H9 (cell line): ENCODE measurements at regions not wholly inside any gene's neighbourhood (a gene's known extent, or its start where the extent isn't known, plus 50 kb on each side); places are given as distances from the start of the nearest gene placed in this dataset.

Experiments
- DNase-seq: peaks from one replicate; pipeline ENCODE4 v3.0.0-alpha.2; 2017
- H2AFZ ChIP-seq: one replicate; pipeline ENCODE4 v1.6.1; 2013; ENCODE audit warnings: mild to moderate bottlenecking, low read length, control low read depth, moderate library complexity
- H2AK5ac ChIP-seq: 2 replicates; pipeline ENCODE4 v1.6.1; 2013; ENCODE audit warnings: low read length, control low read depth, mixed read lengths; ENCODE audit not compliant: insufficient read length
- H2BK120ac ChIP-seq: one replicate; pipeline ENCODE4 v1.6.1; 2013; ENCODE audit warnings: low read depth, mild to moderate bottlenecking, low read length, control low read depth, inconsistent platforms; ENCODE audit not compliant: poor library complexity, severe bottlenecking
- H2BK12ac ChIP-seq: 2 replicates; pipeline ENCODE4 v1.6.1; 2013; ENCODE audit warnings: low read length, control low read depth, mixed read lengths, low read depth; ENCODE audit not compliant: insufficient read length
- H2BK15ac ChIP-seq: 2 replicates; pipeline ENCODE4 v1.6.1; 2013; ENCODE audit warnings: low read depth, low read length, control low read depth
- H2BK20ac ChIP-seq: one replicate; pipeline ENCODE4 v1.6.1; 2013; ENCODE audit warnings: low read depth, mild to moderate bottlenecking, low read length, control low read depth, inconsistent platforms; ENCODE audit not compliant: poor library complexity, severe bottlenecking
- H2BK5ac ChIP-seq: 2 replicates; pipeline ENCODE4 v1.6.1; 2013; ENCODE audit warnings: low read length, control low read depth, mixed read lengths; ENCODE audit not compliant: insufficient read length
- H3K14ac ChIP-seq: 2 replicates; pipeline ENCODE4 v1.6.1; 2013; ENCODE audit warnings: low read length, control low read depth; ENCODE audit not compliant: insufficient read depth
- H3K18ac ChIP-seq: 2 replicates; pipeline ENCODE4 v1.6.1; 2013; ENCODE audit warnings: low read depth, mild to moderate bottlenecking, mixed read lengths, low read length, control low read depth; ENCODE audit not compliant: insufficient read length
- H3K23ac ChIP-seq: 2 replicates; pipeline ENCODE4 v1.6.1; 2013; ENCODE audit warnings: low read length, control low read depth, mixed read lengths, low read depth; ENCODE audit not compliant: insufficient read length
- H3K23me2 ChIP-seq: 2 replicates; pipeline ENCODE4 v1.6.1; 2013; ENCODE audit warnings: low read depth, mild to moderate bottlenecking, mixed read lengths, low read length, control low read depth; ENCODE audit not compliant: insufficient read length, poor library complexity, severe bottlenecking
- H3K27ac ChIP-seq: 2 replicates; pipeline ENCODE4 v1.5.1; 2013; ENCODE audit warnings: low read length, control low read depth, mixed read lengths, low read depth; ENCODE audit not compliant: insufficient read length
- H3K27me3 ChIP-seq: 2 replicates; pipeline ENCODE4 v1.6.1; 2013; ENCODE audit warnings: low read length, control low read depth, inconsistent platforms; ENCODE audit not compliant: insufficient read depth
- H3K4ac ChIP-seq: 2 replicates; pipeline ENCODE4 v1.6.1; 2013; ENCODE audit warnings: low read depth, mild to moderate bottlenecking, control low read depth, inconsistent platforms, low read length, moderate library complexity
- H3K4me1 ChIP-seq: 2 replicates; pipeline ENCODE4 v1.6.1; 2013; ENCODE audit warnings: low read length, control low read depth, inconsistent platforms; ENCODE audit not compliant: insufficient read depth
- H3K4me2 ChIP-seq: 2 replicates; pipeline ENCODE4 v1.6.1; 2013; ENCODE audit warnings: low read length, control low read depth, mixed read lengths; ENCODE audit not compliant: insufficient read length, insufficient read depth
- H3K56ac ChIP-seq: 2 replicates; pipeline ENCODE4 v1.6.1; 2013; ENCODE audit warnings: low read depth, mild to moderate bottlenecking, mixed read lengths, low read length, control low read depth; ENCODE audit not compliant: insufficient read length
- H3K79me1 ChIP-seq: 2 replicates; pipeline ENCODE4 v1.6.1; 2013; ENCODE audit warnings: low read depth, mild to moderate bottlenecking, moderate library complexity, low read length, control low read depth, inconsistent platforms; ENCODE audit not compliant: insufficient read depth, poor library complexity, severe bottlenecking
- H3K79me2 ChIP-seq: 2 replicates; pipeline ENCODE4 v1.6.1; 2013; ENCODE audit warnings: low read length, control low read depth, inconsistent platforms; ENCODE audit not compliant: insufficient read depth
- H3K9ac ChIP-seq: 2 replicates; pipeline ENCODE4 v1.6.1; 2013; ENCODE audit warnings: low read length, control low read depth, mixed read lengths; ENCODE audit not compliant: insufficient read length; ENCODE audit errors: extremely low read depth
- H3K9me3 ChIP-seq: one replicate; pipeline ENCODE4 v1.6.1; 2013; ENCODE audit warnings: low read depth, low read length, inconsistent platforms; ENCODE audit not compliant: control insufficient read depth
- H3T11ph ChIP-seq: one replicate; pipeline ENCODE4 v1.6.1; 2013; ENCODE audit warnings: mild to moderate bottlenecking, low read length, control low read depth, inconsistent platforms
- H4K20me1 ChIP-seq: one replicate; pipeline ENCODE4 v1.6.1; 2013; ENCODE audit not compliant: control insufficient read depth, insufficient read length, insufficient read depth
- H4K5ac ChIP-seq: 2 replicates; pipeline ENCODE4 v1.6.1; 2013; ENCODE audit warnings: low read depth, mild to moderate bottlenecking, mixed read lengths, low read length, control low read depth; ENCODE audit not compliant: insufficient read length
- H4K8ac ChIP-seq: replicated peaks from 2 replicates; pipeline ENCODE4 v1.6.1; 2013; ENCODE audit warnings: low read length, control low read depth, mixed read lengths, low read depth; ENCODE audit not compliant: insufficient read length
- H4K91ac ChIP-seq: 2 replicates; pipeline ENCODE4 v1.6.1; 2013; ENCODE audit warnings: low read depth, mild to moderate bottlenecking, moderate library complexity, mixed read lengths, low read length, control low read depth; ENCODE audit not compliant: insufficient read length
- H3K27ac Mint-ChIP-seq, 3 experiments: 2 replicates in 2 of 3; 3 replicates in 1 of 3; pipeline ENCODE4 v1.8.0; 2020 to 2021; ENCODE audit warnings: mixed read lengths in 3 of 3, mild to moderate bottlenecking in 1 of 3, moderate library complexity in 1 of 3
- H3K27me3 Mint-ChIP-seq: 2 replicates; pipeline ENCODE4 v1.8.0; 2021; ENCODE audit warnings: low read depth, mild to moderate bottlenecking, moderate library complexity, mixed read lengths
- H3K36me3 Mint-ChIP-seq, 3 experiments: 2 replicates in 2 of 3; 3 replicates in 1 of 3; pipeline ENCODE4 v1.8.0; 2020 to 2021; ENCODE audit warnings: low read depth in 3 of 3, mixed read lengths in 3 of 3; ENCODE audit not compliant: insufficient read depth in 1 of 3
- H3K4me1 Mint-ChIP-seq, 2 experiments: 2 replicates each; pipeline ENCODE4 v1.8.0; 2020; ENCODE audit warnings: mixed read lengths in 2 of 2
- H3K4me3 Mint-ChIP-seq, 2 experiments: 2 replicates in 1 of 2; 3 replicates in 1 of 2; pipeline ENCODE4 v1.8.0; 2020 to 2021; ENCODE audit warnings: mild to moderate bottlenecking in 2 of 2, mixed read lengths in 2 of 2, moderate library complexity in 1 of 2
- H3K9me3 Mint-ChIP-seq, 2 experiments: 2 replicates in 1 of 2; 3 replicates in 1 of 2; pipeline ENCODE4 v1.8.0; 2020; ENCODE audit warnings: mild to moderate bottlenecking in 2 of 2, mixed read lengths in 2 of 2, moderate library complexity in 1 of 2
- WGBS: extraction: QIAGEN DNeasy Blood & Tissue Kit; methylation state at CpG from one replicate; pipeline ENCODE4 v1.1.7; 2013; ENCODE audit warnings: missing lambda C conversion rate, low lambda C conversion rate, mixed read lengths; ENCODE audit not compliant: insufficient read length; ENCODE audit errors: extremely low coverage; 5-methylcytosine and 5-hydroxymethylcytosine counted together
- TF ChIP-seq, protein P1 (sequence below): fragments of 200-600 bp; sonication (generic); conservative IDR thresholded peaks from 3 replicates; pipeline ENCODE4 v1.8.0; 2021; ENCODE audit warnings: antibody characterized with exemption, mild to moderate bottlenecking

DNA sequence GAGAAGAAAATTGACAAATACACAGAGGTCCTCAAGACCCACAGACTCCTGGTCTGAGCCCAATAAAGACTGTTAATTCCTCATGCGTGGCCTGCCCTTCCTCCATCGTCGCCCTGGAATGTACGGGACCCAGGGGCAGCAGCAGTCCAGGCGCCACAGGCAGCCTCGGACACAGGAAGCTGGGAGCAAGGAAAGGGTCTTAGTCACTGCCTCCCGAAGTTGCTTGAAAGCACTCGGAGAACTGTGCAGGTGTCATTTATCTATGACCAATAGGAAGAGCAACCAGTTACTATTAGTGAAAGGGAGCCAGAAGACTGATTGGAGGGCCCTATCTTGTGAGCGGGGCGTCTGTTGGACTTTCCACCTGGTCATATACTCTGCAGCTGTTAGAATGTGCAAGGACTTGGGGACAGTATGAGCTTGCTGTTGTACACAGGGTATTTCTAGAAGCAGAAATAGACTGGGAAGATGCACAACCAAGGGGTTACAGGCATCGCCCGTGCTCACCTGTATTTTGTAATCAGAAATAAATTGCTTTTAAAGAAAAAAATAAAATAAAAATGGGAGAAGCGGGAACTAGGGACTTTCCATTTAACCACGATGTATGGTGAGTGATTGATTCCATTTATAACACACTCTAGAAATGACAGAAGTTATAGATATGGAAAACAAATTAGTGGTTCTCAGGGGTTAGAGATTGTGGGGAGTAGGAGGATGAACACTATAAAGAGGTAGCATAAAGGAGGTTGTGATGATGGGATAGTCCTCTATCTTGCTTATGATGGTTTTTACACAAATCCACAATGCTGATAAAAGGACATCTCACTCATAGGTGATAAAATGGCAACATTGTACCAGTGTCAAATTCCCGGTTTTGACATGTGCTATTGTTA lies 244.7 kb downstream of the MRPL39 start:
- H2AK5ac ChIP-seq, result no peak overlapping the region
- no peak overlapping the region for H2BK120ac ChIP-seq
- H3K9me3 ChIP-seq, result no peaks in the 10 kb centered on the region
- no peaks in the 10 kb centered on the region for H3K27me3 ChIP-seq
- H3K4me1 Mint-ChIP-seq, result peaks cover 4% of the 10 kb centered on the region in 2 experiments; a peak in 2 of 4 replicates
- no peak overlapping the region for H3K27ac ChIP-seq
- H3K27ac Mint-ChIP-seq, result no peak overlapping the region
- H3K79me1 ChIP-seq, result no peaks in the 10 kb centered on the region
- no peak overlapping the region for H4K8ac ChIP-seq
- no CpG with 5 or more reads among the region's 15 CpGs for WGBS
- no peak overlapping the region for H2BK15ac ChIP-seq
- H2BK20ac ChIP-seq, result no peak overlapping the region
- no peaks in the 10 kb centered on the region for H3K4me1 ChIP-seq
- H3K23me2 ChIP-seq, result no peaks in the 10 kb centered on the region
- no peak overlapping the region for H3K18ac ChIP-seq
- no peak overlapping the region for H2BK5ac ChIP-seq
- H3K36me3 Mint-ChIP-seq, result no peaks in the 10 kb centered on the region; a peak in 1 of 7 replicates
- H2BK12ac ChIP-seq, result no peak overlapping the region
- H3K9me3 Mint-ChIP-seq, result no peaks in the 10 kb centered on the region
- TF ChIP-seq, protein P1, sequence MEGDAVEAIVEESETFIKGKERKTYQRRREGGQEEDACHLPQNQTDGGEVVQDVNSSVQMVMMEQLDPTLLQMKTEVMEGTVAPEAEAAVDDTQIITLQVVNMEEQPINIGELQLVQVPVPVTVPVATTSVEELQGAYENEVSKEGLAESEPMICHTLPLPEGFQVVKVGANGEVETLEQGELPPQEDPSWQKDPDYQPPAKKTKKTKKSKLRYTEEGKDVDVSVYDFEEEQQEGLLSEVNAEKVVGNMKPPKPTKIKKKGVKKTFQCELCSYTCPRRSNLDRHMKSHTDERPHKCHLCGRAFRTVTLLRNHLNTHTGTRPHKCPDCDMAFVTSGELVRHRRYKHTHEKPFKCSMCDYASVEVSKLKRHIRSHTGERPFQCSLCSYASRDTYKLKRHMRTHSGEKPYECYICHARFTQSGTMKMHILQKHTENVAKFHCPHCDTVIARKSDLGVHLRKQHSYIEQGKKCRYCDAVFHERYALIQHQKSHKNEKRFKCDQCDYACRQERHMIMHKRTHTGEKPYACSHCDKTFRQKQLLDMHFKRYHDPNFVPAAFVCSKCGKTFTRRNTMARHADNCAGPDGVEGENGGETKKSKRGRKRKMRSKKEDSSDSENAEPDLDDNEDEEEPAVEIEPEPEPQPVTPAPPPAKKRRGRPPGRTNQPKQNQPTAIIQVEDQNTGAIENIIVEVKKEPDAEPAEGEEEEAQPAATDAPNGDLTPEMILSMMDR, result no peak
- DNase-seq, result no peak
- H3T11ph ChIP-seq, result no peak overlapping the region
- H2AFZ ChIP-seq, result no peak overlapping the region
- no peak overlapping the region for H3K4me2 ChIP-seq
- no peak overlapping the region for H3K56ac ChIP-seq
- H4K20me1 ChIP-seq, result no peaks in the 10 kb centered on the region
- H3K23ac ChIP-seq, result no peak overlapping the region
- no peak overlapping the region for H4K5ac ChIP-seq
- H3K27me3 Mint-ChIP-seq, result no peaks in the 10 kb centered on the region
- no peak overlapping the region for H3K4me3 Mint-ChIP-seq
- no peak overlapping the region for H3K4ac ChIP-seq
- no peak overlapping the region for H4K91ac ChIP-seq
- H3K9ac ChIP-seq, result no peak overlapping the region
- no peaks in the 10 kb centered on the region for H3K79me2 ChIP-seq
- H3K14ac ChIP-seq, result no peak overlapping the region
